ENCODE measurements at regions not wholly inside any gene's neighbourhood (a gene's known extent, or its start where the extent isn't known, plus 50 kb on each side); places are given as distances from the start of the nearest gene placed in this dataset.

DNA sequence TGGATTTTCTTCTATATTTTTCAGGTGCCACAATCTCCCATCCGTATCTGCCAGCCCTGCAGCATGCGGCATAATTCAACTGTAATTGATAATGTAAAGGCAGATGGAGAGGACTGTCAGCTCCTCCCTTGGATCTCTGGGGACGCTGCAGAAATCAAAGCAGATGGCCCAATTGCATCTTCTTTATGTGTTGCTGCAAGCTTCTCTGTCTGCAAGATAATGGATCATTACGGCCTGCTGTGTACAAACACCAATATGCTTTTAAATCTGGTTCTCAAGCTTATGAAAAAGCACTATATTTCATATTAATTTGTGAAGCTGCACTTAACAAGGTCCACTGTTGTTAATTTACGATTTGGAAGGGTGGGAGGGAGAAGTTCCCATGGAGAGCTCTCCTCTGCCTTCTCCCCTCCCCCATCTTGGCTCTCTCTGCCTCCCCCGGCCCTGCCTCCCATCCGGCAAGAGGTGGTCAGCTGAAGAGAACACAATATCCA is 607.5 kb downstream of the TOX3 start:
- no peak for ATAC-seq (ENCODE audit: poor library complexity)
- Histone ChIP-seq H3K9me3 (ENCODE audit: control insufficient read depth in 1 of 2, insufficient read depth in 1 of 2, low read length in 2 of 2) (peaks cover 0 to 3% of the 10 kb centered on the region in 2 experiments), H3K4me1 (ENCODE audit: insufficient read depth, low read length) (no peaks in the 10 kb centered on the region), H3K36me3 (ENCODE audit: insufficient read depth, low read length) (no peaks in the 10 kb centered on the region), H3K27ac (ENCODE audit: low read depth in 1 of 2, low read length in 2 of 2) (no peak overlapping the region), H3K4me3 (ENCODE audit: low read length) (no peak overlapping the region), H3K27me3 (ENCODE audit: control insufficient read depth in 1 of 2, insufficient read depth in 2 of 2, low read length in 2 of 2) (no peaks in the 10 kb centered on the region)
- POLR2A ChIA-PET: no interaction called here
- H3K36me3 Mint-ChIP-seq (ENCODE audit: low read depth): no peaks in the 10 kb centered on the region
- H3K4me3 Mint-ChIP-seq: no peak overlapping the region
- H3K27ac Mint-ChIP-seq: no peak overlapping the region
- intact Hi-C loops (cut with DNase I, micrococcal nuclease): no loop called here
- TF ChIP-seq, protein P1, sequence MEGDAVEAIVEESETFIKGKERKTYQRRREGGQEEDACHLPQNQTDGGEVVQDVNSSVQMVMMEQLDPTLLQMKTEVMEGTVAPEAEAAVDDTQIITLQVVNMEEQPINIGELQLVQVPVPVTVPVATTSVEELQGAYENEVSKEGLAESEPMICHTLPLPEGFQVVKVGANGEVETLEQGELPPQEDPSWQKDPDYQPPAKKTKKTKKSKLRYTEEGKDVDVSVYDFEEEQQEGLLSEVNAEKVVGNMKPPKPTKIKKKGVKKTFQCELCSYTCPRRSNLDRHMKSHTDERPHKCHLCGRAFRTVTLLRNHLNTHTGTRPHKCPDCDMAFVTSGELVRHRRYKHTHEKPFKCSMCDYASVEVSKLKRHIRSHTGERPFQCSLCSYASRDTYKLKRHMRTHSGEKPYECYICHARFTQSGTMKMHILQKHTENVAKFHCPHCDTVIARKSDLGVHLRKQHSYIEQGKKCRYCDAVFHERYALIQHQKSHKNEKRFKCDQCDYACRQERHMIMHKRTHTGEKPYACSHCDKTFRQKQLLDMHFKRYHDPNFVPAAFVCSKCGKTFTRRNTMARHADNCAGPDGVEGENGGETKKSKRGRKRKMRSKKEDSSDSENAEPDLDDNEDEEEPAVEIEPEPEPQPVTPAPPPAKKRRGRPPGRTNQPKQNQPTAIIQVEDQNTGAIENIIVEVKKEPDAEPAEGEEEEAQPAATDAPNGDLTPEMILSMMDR (IDR thresholded peaks at IDR 0.05): no peak
- H3K4me1 Mint-ChIP-seq (ENCODE audit: low read depth): no peaks in the 10 kb centered on the region
- peaks cover 8% of the 10 kb centered on the region for H3K9me3 Mint-ChIP-seq
- DNase-seq: no peak
- CTCF ChIA-PET: no interaction called here
- no peaks in the 10 kb centered on the region for H3K27me3 Mint-ChIP-seq

DNA sequence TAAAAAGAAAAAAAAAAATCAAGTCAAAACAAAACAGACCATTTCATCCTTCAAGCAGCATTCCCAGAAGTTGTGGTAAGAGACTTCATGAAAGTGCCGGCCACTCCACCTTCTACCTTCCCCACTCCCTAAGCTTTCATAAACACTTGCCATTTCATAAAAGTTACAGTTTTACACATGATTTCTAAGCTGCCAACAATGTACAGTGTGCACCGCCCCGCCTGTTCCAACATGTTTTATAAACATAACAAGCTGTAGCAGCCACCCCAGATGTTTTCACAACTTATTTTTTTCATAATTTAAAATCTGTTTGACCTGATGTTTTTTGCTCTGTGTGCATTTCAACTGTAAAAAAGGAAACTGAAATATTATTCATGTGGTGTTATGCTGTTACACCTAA is 608.1 kb downstream of the TOX3 start:
- intact Hi-C loops (cut with DNase I, micrococcal nuclease): no loop called here
- Histone ChIP-seq H3K27me3 (ENCODE audit: control insufficient read depth in 1 of 2, insufficient read depth in 2 of 2, low read length in 2 of 2) (no peaks in the 10 kb centered on the region), H3K4me3 (ENCODE audit: low read length) (no peak overlapping the region), H3K4me1 (ENCODE audit: insufficient read depth, low read length) (no peaks in the 10 kb centered on the region), H3K9me3 (ENCODE audit: control insufficient read depth in 1 of 2, insufficient read depth in 1 of 2, low read length in 2 of 2) (peaks cover 0 to 5% of the 10 kb centered on the region in 2 experiments), H3K27ac (ENCODE audit: low read depth in 1 of 2, low read length in 2 of 2) (no peak overlapping the region), H3K36me3 (ENCODE audit: insufficient read depth, low read length) (no peaks in the 10 kb centered on the region)
- H3K9me3 Mint-ChIP-seq: peaks cover 12% of the 10 kb centered on the region
- H3K27me3 Mint-ChIP-seq: no peaks in the 10 kb centered on the region
- no peaks in the 10 kb centered on the region for H3K4me1 Mint-ChIP-seq (ENCODE audit: low read depth)
- ATAC-seq (ENCODE audit: poor library complexity) (no peak), DNase-seq (no peak)
- no peaks in the 10 kb centered on the region for H3K36me3 Mint-ChIP-seq (ENCODE audit: low read depth)
- H3K4me3 Mint-ChIP-seq: no peak overlapping the region
- ChIA-PET POLR2A (no interaction called here), CTCF (no interaction called here)
- no peak overlapping the region for H3K27ac Mint-ChIP-seq
- TF ChIP-seq, protein P1 (IDR thresholded peaks at IDR 0.05): no peak

DNA sequence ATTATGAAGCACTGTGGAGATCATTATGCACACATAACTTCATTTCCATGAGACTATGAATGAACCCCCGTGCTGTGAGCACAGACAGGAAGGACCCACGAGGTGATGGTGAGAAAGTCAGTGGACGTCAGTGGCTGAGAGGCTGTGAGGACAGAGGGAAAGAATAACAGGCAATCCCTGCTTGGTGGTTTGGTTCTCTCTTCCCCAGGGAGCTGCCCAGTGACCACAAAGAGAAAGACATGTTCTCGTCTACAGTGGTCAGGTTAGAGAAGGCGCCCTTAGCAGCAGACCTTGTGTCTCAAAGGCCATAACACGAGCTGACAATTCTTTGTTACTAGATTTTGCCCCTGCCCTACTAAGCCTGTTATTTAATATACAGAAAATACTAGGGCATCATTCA is 609.2 kb downstream of the TOX3 start:
- POLR2A ChIA-PET: no interaction called here
- Histone ChIP-seq H3K4me3 (ENCODE audit: low read length) (no peak overlapping the region), H3K27ac (ENCODE audit: low read depth in 1 of 2, low read length in 2 of 2) (no peak overlapping the region), H3K4me1 (ENCODE audit: insufficient read depth, low read length) (no peaks in the 10 kb centered on the region), H3K27me3 (ENCODE audit: control insufficient read depth in 1 of 2, insufficient read depth in 2 of 2, low read length in 2 of 2) (no peaks in the 10 kb centered on the region), H3K36me3 (ENCODE audit: insufficient read depth, low read length) (no peaks in the 10 kb centered on the region), H3K9me3 (ENCODE audit: control insufficient read depth in 1 of 2, insufficient read depth in 1 of 2, low read length in 2 of 2) (peaks cover 0 to 8% of the 10 kb centered on the region in 2 experiments)
- peaks cover 12% of the 10 kb centered on the region for H3K9me3 Mint-ChIP-seq
- intact Hi-C loops (cut with DNase I, micrococcal nuclease): no loop called here
- H3K4me1 Mint-ChIP-seq (ENCODE audit: low read depth): no peaks in the 10 kb centered on the region
- DNase-seq: no peak
- no peak overlapping the region for H3K4me3 Mint-ChIP-seq
- TF ChIP-seq, protein P1 (IDR thresholded peaks at IDR 0.05): no peak
- CTCF ChIA-PET: no interaction called here
- no peaks in the 10 kb centered on the region for H3K27me3 Mint-ChIP-seq
- no peak for ATAC-seq (ENCODE audit: poor library complexity)
- H3K27ac Mint-ChIP-seq: no peak overlapping the region
- no peaks in the 10 kb centered on the region for H3K36me3 Mint-ChIP-seq (ENCODE audit: low read depth)
